ENCODE measurements at regions not wholly inside any gene's neighbourhood (a gene's known extent, or its start where the extent isn't known, plus 50 kb on each side); places are given as distances from the start of the nearest gene placed in this dataset.

DNA sequence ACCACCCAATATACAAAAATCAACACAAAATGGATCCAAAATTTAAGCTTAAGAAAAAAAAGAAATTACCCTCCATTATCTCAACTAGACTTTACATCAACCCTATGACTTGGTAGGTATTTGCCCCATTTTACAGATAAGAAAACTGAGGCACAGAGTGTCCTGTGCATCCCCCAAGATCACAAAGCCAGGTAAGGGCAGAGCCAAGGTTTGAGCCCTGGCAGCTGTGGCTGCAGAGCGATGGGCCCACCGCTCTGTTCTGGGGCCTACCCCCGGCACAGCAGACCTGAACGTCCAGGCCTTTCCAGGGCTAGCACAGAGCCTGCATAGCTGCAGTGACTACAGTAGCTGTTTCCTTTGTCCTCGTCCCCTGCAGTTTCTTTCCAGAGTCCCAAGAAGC is 417.6 kb downstream of the SOX9 start:
- DNase-seq: no peak
- H3K36me3 ChIP-seq: no peaks in the 10 kb centered on the region
- H3K4me3 ChIP-seq (ENCODE audit: low read depth, low read length): no peak overlapping the region
- no peaks in the 10 kb centered on the region for H3K9me3 ChIP-seq (ENCODE audit: severe bottlenecking)
- H3K27ac ChIP-seq: no peak overlapping the region
- TF ChIP-seq CTCF (IDR thresholded peaks at IDR 0.05; ENCODE audit: low read depth, low read length): no peak
- peaks cover 9% of the 10 kb centered on the region for H3K27me3 ChIP-seq (ENCODE audit: insufficient read depth, low read depth, severe bottlenecking)

GRCh38 chr17:72538901-72539352 is 418.1 kb downstream of the SOX9 start:
- H3K9me3 ChIP-seq (ENCODE audit: severe bottlenecking): no peaks in the 10 kb centered on the region
- no peak for DNase-seq
- TF ChIP-seq CTCF (IDR thresholded peaks at IDR 0.05; ENCODE audit: low read depth, low read length): no peak
- H3K36me3 ChIP-seq: no peaks in the 10 kb centered on the region
- no peak overlapping the region for H3K27ac ChIP-seq
- H3K4me3 ChIP-seq (ENCODE audit: low read depth, low read length): no peak overlapping the region
- peaks cover 9% of the 10 kb centered on the region for H3K27me3 ChIP-seq (ENCODE audit: insufficient read depth, low read depth, severe bottlenecking)

DNA sequence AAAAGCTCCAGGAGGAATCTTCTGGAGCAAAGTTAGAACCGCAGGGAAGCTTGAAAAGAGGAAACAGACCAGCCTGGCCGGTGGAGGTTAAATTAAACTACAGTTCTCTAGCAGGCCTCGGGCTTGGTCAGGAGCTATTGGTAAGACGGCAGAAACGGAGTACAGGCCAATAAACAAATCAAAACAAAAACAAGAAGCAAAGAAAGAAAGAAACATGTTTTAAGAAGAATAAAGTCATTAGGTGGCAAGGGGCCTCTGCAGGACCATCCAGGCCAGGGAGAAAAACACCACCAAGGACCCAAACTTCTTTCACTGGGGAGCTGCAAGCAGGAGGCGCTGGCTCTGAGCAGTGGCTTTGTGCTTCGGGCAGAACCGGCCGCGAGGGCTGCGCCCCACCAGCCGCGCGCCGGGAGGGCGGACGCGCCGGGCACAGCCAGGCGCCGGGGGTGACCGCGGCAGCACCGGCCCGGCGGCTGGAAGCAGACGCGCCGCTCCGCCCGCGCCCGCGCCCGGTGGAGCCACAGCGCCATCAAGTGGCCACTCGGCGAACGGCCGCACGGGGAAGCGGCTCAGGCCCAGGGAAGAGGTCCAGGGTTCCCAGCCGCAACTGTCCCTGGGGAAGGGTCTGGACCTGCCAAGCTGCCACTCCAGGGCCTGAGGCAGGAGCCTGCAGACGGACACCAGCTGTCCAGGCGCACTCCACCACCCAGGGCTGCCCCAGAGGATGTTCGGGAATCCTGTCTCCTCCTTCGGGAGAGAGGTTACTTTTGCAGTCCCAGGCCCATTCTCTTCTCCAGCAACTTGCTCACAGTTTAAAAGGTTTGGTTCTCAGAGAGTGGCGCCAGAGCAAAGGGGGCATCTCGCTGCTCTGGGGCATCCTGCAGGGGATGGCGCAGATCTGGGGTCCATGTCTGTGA is 419.4 kb downstream of the SOX9 start:
- peak; percentile 94 for TF ChIP-seq CTCF (IDR thresholded peaks at IDR 0.05; ENCODE audit: low read depth, low read length)
- peak; percentile 71 for DNase-seq
- peaks cover 11% of the 10 kb centered on the region for H3K9me3 ChIP-seq (ENCODE audit: severe bottlenecking)
- no peak overlapping the region for H3K27ac ChIP-seq
- H3K36me3 ChIP-seq: no peaks in the 10 kb centered on the region
- H3K4me3 ChIP-seq (ENCODE audit: low read depth, low read length): no peak overlapping the region
- peaks cover 9% of the 10 kb centered on the region for H3K27me3 ChIP-seq (ENCODE audit: insufficient read depth, low read depth, severe bottlenecking)

GRCh38 chr17:72542317-72542716 is 421.5 kb downstream of the SOX9 start:
- Histone ChIP-seq H3K9me3 (ENCODE audit: severe bottlenecking) (peaks cover 11% of the 10 kb centered on the region), H3K4me3 (ENCODE audit: low read depth, low read length) (no peak overlapping the region), H3K27ac (no peak overlapping the region), H3K27me3 (ENCODE audit: insufficient read depth, low read depth, severe bottlenecking) (peaks cover 9% of the 10 kb centered on the region), H3K36me3 (no peaks in the 10 kb centered on the region)
- no peak for TF ChIP-seq CTCF (IDR thresholded peaks at IDR 0.05; ENCODE audit: low read depth, low read length)
- DNase-seq: no peak

DNA sequence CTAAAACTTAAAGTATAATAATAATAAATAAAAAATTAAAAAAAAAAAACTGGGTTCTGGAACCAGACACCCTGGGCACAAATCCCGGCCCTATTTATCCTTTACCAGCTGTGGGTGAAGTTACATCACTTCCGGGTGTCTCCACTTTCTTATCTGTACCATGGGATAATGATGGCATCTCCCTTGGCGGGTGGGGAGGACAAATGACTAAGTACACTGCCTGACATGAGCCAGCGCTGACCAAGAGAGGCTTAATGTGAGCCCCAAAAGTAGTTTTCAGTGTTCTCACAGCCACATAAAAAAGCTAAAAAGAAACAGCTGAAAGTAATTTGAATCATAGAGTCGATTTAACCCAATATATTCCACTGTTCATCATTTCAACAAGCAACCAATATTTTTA is 424.9 kb downstream of the SOX9 start:
- no peak for DNase-seq
- no peak for TF ChIP-seq CTCF (IDR thresholded peaks at IDR 0.05; ENCODE audit: low read depth, low read length)

More for the DNA sequence above, 424.9 kb downstream of the SOX9 start:
- Histone ChIP-seq H3K27ac (no peak overlapping the region), H3K36me3 (no peaks in the 10 kb centered on the region), H3K27me3 (ENCODE audit: insufficient read depth, low read depth, severe bottlenecking) (peaks cover 4% of the 10 kb centered on the region), H3K4me3 (ENCODE audit: low read depth, low read length) (no peak overlapping the region), H3K9me3 (ENCODE audit: severe bottlenecking) (peaks cover 16% of the 10 kb centered on the region)

All from WERI-Rb-1 (cell line).